22Rv1 (cell line): ENCODE measurements at regions not wholly inside any gene's neighbourhood (a gene's known extent, or its start where the extent isn't known, plus 50 kb on each side); places are given as distances from the start of the nearest gene placed in this dataset.

Experiments used
- ZFX ChIP-seq: fragments of 450-650 bp; IDR thresholded peaks from 2 replicates; pipeline ENCODE4 v1.6.1; 2017; ENCODE audit warnings: antibody characterized with exemption, borderline replicate concordance
- TF ChIP-seq, protein P1 (sequence below): fragments of 450-650 bp; IDR thresholded peaks from 2 replicates; pipeline ENCODE4 v1.5.1; 2017; ENCODE audit warnings: mild to moderate bottlenecking

DNA sequence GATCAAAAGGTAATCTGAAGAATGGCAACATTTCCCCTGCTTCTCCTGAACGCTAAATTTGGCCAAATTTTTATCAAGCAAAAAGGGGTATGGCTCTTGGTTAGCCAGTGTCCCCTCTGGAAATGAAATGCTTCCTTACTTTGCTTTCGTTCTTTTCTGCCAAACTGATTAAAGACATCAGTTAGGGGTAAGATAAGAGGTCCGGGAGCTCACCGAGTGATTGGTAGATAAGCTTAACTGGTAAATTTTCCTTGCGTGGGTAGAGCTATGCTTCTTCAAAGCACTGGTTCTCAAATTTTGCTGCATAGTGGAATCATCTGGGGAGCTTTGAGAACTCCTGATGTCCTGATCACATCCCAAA, 62.7 kb upstream of the MAPRE2 start:
- TF ChIP-seq, protein P1, sequence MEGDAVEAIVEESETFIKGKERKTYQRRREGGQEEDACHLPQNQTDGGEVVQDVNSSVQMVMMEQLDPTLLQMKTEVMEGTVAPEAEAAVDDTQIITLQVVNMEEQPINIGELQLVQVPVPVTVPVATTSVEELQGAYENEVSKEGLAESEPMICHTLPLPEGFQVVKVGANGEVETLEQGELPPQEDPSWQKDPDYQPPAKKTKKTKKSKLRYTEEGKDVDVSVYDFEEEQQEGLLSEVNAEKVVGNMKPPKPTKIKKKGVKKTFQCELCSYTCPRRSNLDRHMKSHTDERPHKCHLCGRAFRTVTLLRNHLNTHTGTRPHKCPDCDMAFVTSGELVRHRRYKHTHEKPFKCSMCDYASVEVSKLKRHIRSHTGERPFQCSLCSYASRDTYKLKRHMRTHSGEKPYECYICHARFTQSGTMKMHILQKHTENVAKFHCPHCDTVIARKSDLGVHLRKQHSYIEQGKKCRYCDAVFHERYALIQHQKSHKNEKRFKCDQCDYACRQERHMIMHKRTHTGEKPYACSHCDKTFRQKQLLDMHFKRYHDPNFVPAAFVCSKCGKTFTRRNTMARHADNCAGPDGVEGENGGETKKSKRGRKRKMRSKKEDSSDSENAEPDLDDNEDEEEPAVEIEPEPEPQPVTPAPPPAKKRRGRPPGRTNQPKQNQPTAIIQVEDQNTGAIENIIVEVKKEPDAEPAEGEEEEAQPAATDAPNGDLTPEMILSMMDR: no peak
- no peak for TF ChIP-seq ZFX
